GM12864 (cell line): ENCODE measurements at regions not wholly inside any gene's neighbourhood (a gene's known extent, or its start where the extent isn't known, plus 50 kb on each side); places are given as distances from the start of the nearest gene placed in this dataset.

Experiments used
- DNase-seq: peaks from one replicate; pipeline ENCODE4 v3.0.0-alpha.2; 2011; ENCODE audit warnings: low read depth
- H3K4me3 ChIP-seq: 2 replicates; pipeline ENCODE4 v1.5.1; 2011; ENCODE audit warnings: mild to moderate bottlenecking, low read depth, low read length, control low read depth
- CTCF ChIP-seq: IDR thresholded peaks from 2 replicates; pipeline ENCODE4 v1.5.1; 2011; ENCODE audit warnings: low read depth, mild to moderate bottlenecking, moderate library complexity, low read length, control low read depth, inconsistent platforms; ENCODE audit errors: missing control alignments

DNA sequence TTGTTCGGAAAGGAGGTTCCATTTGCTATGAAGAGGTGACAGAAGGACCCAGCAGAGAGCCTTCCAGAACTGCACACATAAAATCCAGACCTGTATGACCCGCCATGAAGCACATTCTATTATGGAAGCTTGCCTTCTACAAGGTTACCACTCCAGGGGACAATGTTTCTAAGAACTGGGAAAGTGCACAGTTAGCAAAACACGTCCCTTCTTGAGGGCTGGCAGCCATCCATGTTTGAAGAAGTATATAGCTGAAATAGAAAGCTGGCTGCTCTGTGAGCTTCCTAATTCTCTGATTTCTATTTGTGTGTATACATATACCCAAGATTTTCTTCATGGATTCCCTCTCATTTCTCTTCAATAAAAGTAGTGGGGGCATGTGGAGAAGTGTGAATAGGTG, 74.6 kb downstream of the CNTN3 start:
- DNase-seq, result no peak
- no peak for TF ChIP-seq CTCF
- no peak overlapping the region for H3K4me3 ChIP-seq

DNA sequence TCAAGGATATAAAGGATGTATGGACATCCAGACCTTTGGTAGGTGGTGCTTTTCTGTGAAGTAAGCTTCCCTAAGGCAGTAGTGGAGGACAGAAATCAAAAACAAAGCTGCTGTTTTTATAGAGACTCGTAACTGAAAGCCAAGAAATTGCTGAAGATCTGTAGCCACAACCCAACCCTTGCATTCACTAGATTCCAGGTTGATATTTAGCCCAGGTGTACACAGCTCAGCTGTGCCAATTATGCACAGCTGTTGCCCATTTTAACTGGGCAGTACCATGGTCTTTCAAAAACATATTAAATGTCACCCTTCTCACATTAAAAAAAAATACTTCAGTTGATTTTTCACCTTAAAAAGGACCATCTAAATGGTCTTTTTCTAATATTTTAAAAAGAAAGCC, 75.8 kb downstream of the CNTN3 start:
- no peak for TF ChIP-seq CTCF
- no peak overlapping the region for H3K4me3 ChIP-seq
- no peak for DNase-seq

DNA sequence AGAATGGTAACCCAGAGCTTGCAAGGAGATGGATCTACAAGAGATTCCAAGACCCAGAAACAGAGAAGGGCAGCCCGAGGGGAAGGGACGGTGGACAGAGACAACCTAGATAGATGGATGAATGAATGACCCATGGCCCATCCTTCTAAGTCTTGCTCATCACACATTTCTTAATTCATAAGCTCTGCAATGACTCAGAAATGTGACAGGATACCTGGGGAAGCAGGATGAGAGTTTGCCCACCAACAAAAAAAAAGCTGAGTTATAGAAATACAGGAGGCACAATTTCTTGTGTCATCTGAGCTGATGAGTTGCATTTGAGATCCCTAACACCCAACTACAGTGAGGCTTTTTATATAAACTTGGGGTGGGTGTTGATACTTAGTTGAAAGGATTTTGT, 76.6 kb downstream of the CNTN3 start:
- DNase-seq, result no peak
- H3K4me3 ChIP-seq, result no peak overlapping the region
- no peak for TF ChIP-seq CTCF

DNA sequence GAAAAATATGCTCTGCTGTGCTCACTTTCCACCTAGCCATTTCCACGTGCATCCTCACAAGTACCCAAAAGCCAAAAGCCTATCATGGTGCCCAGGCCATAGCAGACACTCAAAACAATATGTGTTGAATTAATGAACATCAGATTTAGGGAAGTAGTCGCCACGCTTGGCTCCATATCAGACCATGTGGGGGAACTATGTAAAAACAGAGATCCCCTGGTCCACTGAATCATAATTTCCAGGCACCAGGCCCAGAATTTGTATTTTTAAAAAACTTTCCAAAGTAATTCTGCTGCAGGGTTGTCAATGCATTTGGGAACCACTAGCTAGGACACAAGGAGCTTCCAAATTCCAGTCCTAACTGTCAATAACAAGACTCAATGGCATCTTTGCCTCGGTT, 77.3 kb downstream of the CNTN3 start:
- DNase-seq, result no peak
- H3K4me3 ChIP-seq, result no peak overlapping the region
- no peak for TF ChIP-seq CTCF

DNA sequence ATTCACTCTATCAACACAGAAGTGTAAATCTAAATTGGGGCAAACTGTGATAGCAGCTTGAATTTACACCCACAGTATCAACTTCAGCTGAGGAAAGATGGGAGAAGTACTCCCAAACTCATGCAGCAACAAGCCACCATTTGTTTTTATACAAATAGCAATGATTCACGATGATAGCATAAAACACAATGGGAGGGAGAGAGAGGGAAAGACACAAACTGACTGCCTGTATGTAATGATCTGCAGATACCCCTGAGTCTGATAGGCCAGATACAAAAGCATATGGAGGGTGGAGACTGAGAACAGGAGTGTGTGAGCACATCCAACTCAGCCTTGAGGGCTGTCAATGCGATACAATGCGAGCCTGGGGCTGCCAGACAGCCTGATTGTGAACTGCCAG, 79.2 kb downstream of the CNTN3 start:
- DNase-seq, result no peak
- TF ChIP-seq CTCF, result no peak
- H3K4me3 ChIP-seq, result no peak overlapping the region

DNA sequence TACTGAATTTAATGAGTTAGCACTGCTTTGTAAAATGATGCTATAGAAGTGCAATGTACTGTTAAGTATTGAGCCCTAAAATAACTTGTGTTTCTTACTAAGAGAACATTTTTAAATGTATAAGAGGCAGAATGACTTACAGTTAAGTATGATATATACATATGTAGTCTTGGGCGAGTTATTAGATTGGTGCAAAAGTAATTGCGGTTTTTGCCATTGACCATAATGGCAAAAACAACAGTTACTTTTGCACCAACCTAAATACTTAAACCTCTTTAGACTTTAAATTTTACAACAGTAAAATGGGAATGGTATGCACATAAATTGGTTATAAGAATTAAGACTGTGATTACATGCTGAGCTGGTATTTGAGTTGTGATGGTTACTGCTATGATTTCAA, 79.8 kb downstream of the CNTN3 start:
- TF ChIP-seq CTCF, result no peak
- no peak overlapping the region for H3K4me3 ChIP-seq
- DNase-seq, result no peak

DNA sequence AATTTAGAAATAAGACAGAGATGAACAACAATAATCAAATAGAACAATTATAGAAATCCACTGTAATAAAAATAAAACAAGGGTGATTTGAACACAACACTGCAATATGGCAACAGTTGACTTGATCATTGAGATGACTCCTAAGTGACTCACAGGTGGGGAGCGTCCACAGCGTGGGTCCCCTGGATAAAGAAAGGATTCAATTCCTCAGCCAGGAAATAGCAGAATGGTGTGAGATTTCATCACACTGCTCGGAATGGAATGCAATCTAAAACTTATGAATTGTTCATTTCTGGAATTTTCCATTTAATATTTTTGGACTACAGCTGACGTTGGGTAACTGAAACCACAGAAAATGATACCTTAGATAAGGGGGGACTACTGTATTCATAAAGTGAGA, 82.0 kb downstream of the CNTN3 start:
- no peak overlapping the region for H3K4me3 ChIP-seq
- TF ChIP-seq CTCF, result no peak
- no peak for DNase-seq
